Liver (tissue), 3 donors: ENCODE measurements at regions not wholly inside any gene's neighbourhood (a gene's known extent, or its start where the extent isn't known, plus 50 kb on each side); places are given as distances from the start of the nearest gene placed in this dataset.

Source experiments
- ATF3 ChIP-seq: IDR thresholded peaks from 2 replicates; pipeline ENCODE4 v1.6.1; 2016; ENCODE audit warnings: antibody characterized with exemption
- CTCF ChIP-seq: fragments of 150-350 bp; IDR thresholded peaks from 2 replicates; pipeline ENCODE4 v1.5.1; 2017; ENCODE audit warnings: improper control_type of control experiment, low read depth, low read length; ENCODE audit not compliant: missing input control
- FOXA2 ChIP-seq: IDR thresholded peaks from 2 replicates; pipeline ENCODE4 v1.6.1; 2016; ENCODE audit warnings: antibody characterized with exemption
- GABPA ChIP-seq, 2 donors: IDR thresholded peaks in 1 of 2; conservative IDR thresholded peaks in 1 of 2; 2 replicates each; pipeline ENCODE4 v1.6.1; 2016; ENCODE audit warnings: antibody characterized with exemption in 2 of 2, mild to moderate bottlenecking in 1 of 2, moderate library complexity in 1 of 2
- JUND ChIP-seq, 2 donors: IDR thresholded peaks; 2 replicates each; pipeline ENCODE4 v1.6.1; 2016; ENCODE audit warnings: antibody characterized with exemption in 2 of 2
- MAX ChIP-seq: IDR thresholded peaks from 2 replicates; pipeline ENCODE4 v1.6.1; 2016; ENCODE audit warnings: antibody characterized with exemption
- SP1 ChIP-seq: IDR thresholded peaks from 2 replicates; pipeline ENCODE4 v1.6.1; 2018; ENCODE audit warnings: antibody characterized with exemption, mild to moderate bottlenecking
- TAF1 ChIP-seq: conservative IDR thresholded peaks from 2 replicates; pipeline ENCODE4 v1.6.1; 2016; ENCODE audit warnings: antibody characterized with exemption, mild to moderate bottlenecking
- ZBTB33 ChIP-seq: IDR thresholded peaks from 2 replicates; pipeline ENCODE4 v1.6.1; 2016; ENCODE audit warnings: antibody characterized with exemption
- donor health status: healthy.
- donor health status: healthy.

GRCh38 chr9:24931894-24932293 is 386.2 kb upstream of the IZUMO3 start:
- TF ChIP-seq CTCF (no peak), TAF1 (no peak), MAX (no peak), FOXA2 (no peak), JUND (IDR thresholded peaks at IDR 0.05) (no peak), ZBTB33 (no peak), GABPA (IDR thresholded peaks at IDR 0.05 in 1 of 2, conservative IDR thresholded peaks at IDR 0.05 in 1 of 2) (no peak), SP1 (no peak), ATF3 (no peak)
